CD4-positive, alpha-beta memory T cell (primary cell): ENCODE measurements at regions not wholly inside any gene's neighbourhood (a gene's known extent, or its start where the extent isn't known, plus 50 kb on each side); places are given as distances from the start of the nearest gene placed in this dataset.

Experiments used
- CTCF ChIA-PET: fragments of 350-600 bp; sonication (Branson Sonifier 250); formaldehyde crosslinking; loops from one replicate; lab custom pipeline; 2021; ENCODE audit warnings: inconsistent platforms; ENCODE audit not compliant: partially characterized antibody; lab: Charles Lee
- POLR2A ChIA-PET: fragments of 350-600 bp; sonication (Branson Sonifier 250); formaldehyde crosslinking; loops from one replicate; lab custom pipeline; 2021; ENCODE audit not compliant: partially characterized antibody; lab: Charles Lee
- DNase-seq, 5 donors: peaks; one replicate each; pipeline versions ENCODE4 v3.0.0 to v3.0.0-alpha.2; 2020 to 2022; ENCODE audit warnings: mixed read lengths in 1 of 5
- H3K27ac ChIP-seq: one replicate; pipeline ENCODE4 v1.7.0; 2013; ENCODE audit warnings: low read depth, low read length
- H3K27me3 ChIP-seq: 2 replicates; pipeline ENCODE4 v1.7.0; 2013; ENCODE audit warnings: mild to moderate bottlenecking, low read length, moderate library complexity; ENCODE audit not compliant: insufficient read depth
- H3K36me3 ChIP-seq: 2 replicates; pipeline ENCODE4 v1.7.0; 2013; ENCODE audit warnings: mild to moderate bottlenecking, low read length, moderate library complexity; ENCODE audit not compliant: insufficient read depth
- H3K4me1 ChIP-seq: 2 replicates; pipeline ENCODE4 v1.7.0; 2013; ENCODE audit warnings: mild to moderate bottlenecking, low read length, moderate library complexity; ENCODE audit not compliant: insufficient read depth
- H3K4me3 ChIP-seq, 2 donors: one replicate each; pipeline ENCODE4 v1.7.0; 2013; ENCODE audit warnings: low read length in 2 of 2, mild to moderate bottlenecking in 1 of 2
- H3K9me3 ChIP-seq, 2 donors: one replicate each; pipeline ENCODE4 v1.7.0; 2013; ENCODE audit warnings: low read length in 2 of 2, control low read depth in 1 of 2; ENCODE audit not compliant: control insufficient read depth in 1 of 2
- H3K27ac Mint-ChIP-seq, 7 donors: one replicate each; pipeline ENCODE4 v1.8.0; 2020 to 2021; ENCODE audit warnings: mixed read lengths in 7 of 7, mild to moderate bottlenecking in 6 of 7, inconsistent platforms in 3 of 7, moderate library complexity in 3 of 7
- H3K27me3 Mint-ChIP-seq, 2 donors: one replicate each; pipeline ENCODE4 v1.8.0; 2020 to 2021; ENCODE audit warnings: mixed read lengths in 2 of 2
- H3K36me3 Mint-ChIP-seq, 2 donors: one replicate each; pipeline ENCODE4 v1.8.0; 2020 to 2021; ENCODE audit warnings: mixed read lengths in 2 of 2, inconsistent platforms in 1 of 2, mild to moderate bottlenecking in 1 of 2
- H3K4me1 Mint-ChIP-seq, 4 donors: one replicate each; pipeline ENCODE4 v1.8.0; 2020 to 2021; ENCODE audit warnings: mixed read lengths in 4 of 4, mild to moderate bottlenecking in 1 of 4
- H3K4me3 Mint-ChIP-seq, 8 donors: one replicate each; pipeline ENCODE4 v1.8.0; 2020 to 2021; ENCODE audit warnings: mixed read lengths in 8 of 8, mild to moderate bottlenecking in 7 of 8, moderate library complexity in 6 of 8, inconsistent platforms in 3 of 8
- H3K9me3 Mint-ChIP-seq, 8 donors: one replicate each; pipeline ENCODE4 v1.8.0; 2020 to 2021; ENCODE audit warnings: mixed read lengths in 8 of 8, mild to moderate bottlenecking in 5 of 8, inconsistent platforms in 3 of 8, moderate library complexity in 1 of 8
- intact Hi-C: fragments of 100-400 bp; cut with micrococcal nuclease; formaldehyde crosslinking; loops from one replicate; pipeline ENCODE4 v1.15.1; 2023

DNA sequence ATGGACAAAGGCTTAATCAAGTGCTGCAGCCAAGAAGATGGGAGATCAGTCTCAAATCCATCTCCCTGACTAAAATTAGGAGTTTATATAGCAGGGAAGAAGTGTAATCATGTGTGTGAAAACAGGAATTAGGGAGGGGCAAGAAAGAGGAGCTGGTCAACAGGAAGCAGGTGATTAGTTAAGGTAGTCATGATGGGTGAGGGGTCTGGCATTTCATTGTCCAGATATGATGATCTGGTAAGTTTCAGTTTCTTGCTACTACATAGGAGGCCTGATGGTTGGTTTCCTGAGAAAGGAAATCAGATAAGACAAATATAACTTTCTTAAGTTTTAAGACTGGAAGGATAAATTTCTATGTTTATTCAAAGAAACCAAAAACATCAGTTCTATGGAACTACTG lies 455.6 kb upstream of the GRAMD2B start:
- H3K36me3 Mint-ChIP-seq = no peaks in the 10 kb centered on the region
- POLR2A ChIA-PET = no interaction called here

DNA sequence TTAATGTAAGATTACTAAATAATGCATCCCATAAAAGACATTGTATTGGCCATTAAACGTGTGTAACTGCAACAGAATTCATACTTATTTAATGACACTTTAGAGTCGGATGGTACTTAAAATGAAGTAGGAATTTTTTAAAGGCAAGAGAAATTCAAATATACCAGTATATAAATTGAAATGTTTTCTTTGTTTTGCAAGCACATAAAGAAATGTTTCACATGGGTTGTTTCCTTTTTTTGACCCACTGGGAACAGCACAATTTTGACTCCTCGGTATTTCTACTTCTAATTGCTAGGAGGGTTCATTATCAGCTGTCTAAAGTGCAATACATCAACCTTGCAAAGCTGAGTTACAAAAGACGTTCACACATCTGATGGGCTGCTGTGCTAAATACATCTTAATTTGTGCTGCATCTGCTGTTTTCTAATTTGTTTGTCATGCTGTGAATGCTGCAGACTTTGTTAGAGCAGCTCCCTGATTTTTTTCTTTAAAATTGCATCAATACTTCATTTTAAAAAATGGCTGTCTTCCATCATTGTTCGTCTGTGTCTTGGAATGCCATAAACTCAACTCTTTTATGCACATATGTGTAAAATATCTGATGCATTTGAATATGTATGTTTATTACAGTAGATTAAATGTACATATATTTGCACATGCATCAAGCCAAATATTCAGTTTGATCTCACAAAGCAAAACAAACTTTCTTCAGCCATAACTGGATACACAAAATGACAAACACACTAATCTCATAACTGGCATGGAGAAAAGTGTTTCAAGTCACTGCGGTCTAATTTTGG lies 454.0 kb upstream of the GRAMD2B start:
- Histone ChIP-seq H3K9me3 (no peaks in the 10 kb centered on the region), H3K4me3 (no peak overlapping the region), H3K4me1 (no peaks in the 10 kb centered on the region), H3K27ac (no peak overlapping the region), H3K27me3 (no peaks in the 10 kb centered on the region), H3K36me3 (no peaks in the 10 kb centered on the region)
- Mint-ChIP-seq H3K4me3 (no peak overlapping the region), H3K27me3 (no peaks in the 10 kb centered on the region), H3K27ac (no peak overlapping the region), H3K36me3 (no peaks in the 10 kb centered on the region), H3K9me3 (peaks cover 0 to 8% (median 5%) of the 10 kb centered on the region in 8 donors), H3K4me1 (no peaks in the 10 kb centered on the region)
- ChIA-PET POLR2A (no interaction called here), CTCF (no interaction called here)
- no peak for DNase-seq
- intact Hi-C loops = no loop called here

More for the DNA sequence above, 455.6 kb upstream of the GRAMD2B start:
- H3K27me3 Mint-ChIP-seq = no peaks in the 10 kb centered on the region
- no peak overlapping the region for H3K27ac Mint-ChIP-seq
- Histone ChIP-seq H3K9me3 (no peaks in the 10 kb centered on the region), H3K4me1 (no peaks in the 10 kb centered on the region), H3K27ac (no peak overlapping the region), H3K27me3 (no peaks in the 10 kb centered on the region), H3K36me3 (no peaks in the 10 kb centered on the region), H3K4me3 (no peak overlapping the region)
- no peak overlapping the region for H3K4me3 Mint-ChIP-seq
- intact Hi-C loops = no loop called here
- no peak for DNase-seq
- peaks cover 0 to 7% (median 4%) of the 10 kb centered on the region in 8 donors for H3K9me3 Mint-ChIP-seq
- no peaks in the 10 kb centered on the region for H3K4me1 Mint-ChIP-seq
- CTCF ChIA-PET = no interaction called here

DNA sequence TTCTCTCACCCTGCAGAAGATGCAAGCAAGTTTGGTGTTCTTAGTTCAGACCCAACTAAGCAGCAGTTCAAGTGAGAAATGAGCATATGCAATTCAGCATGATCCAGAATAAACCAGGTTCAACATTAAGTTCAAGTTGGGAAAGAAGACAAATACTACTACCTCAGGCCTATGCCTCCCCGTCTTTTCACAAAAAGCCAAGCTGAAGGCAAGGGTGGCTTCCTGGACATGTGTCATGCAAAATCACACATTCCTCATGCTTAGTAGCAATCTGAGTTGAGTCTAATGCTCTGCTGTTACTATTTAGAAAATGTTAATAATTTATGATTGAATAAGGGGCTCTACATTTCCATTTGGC lies 453.4 kb upstream of the GRAMD2B start:
- Histone ChIP-seq H3K4me3 (no peak overlapping the region), H3K27ac (no peak overlapping the region), H3K9me3 (no peaks in the 10 kb centered on the region), H3K36me3 (no peaks in the 10 kb centered on the region), H3K4me1 (no peaks in the 10 kb centered on the region), H3K27me3 (no peaks in the 10 kb centered on the region)
- H3K36me3 Mint-ChIP-seq = no peaks in the 10 kb centered on the region
- CTCF ChIA-PET = no interaction called here
- H3K9me3 Mint-ChIP-seq = peaks cover 0 to 9% (median 5%) of the 10 kb centered on the region in 8 donors
- no peak overlapping the region for H3K4me3 Mint-ChIP-seq
- intact Hi-C loops = no loop called here
- POLR2A ChIA-PET = no interaction called here
- no peaks in the 10 kb centered on the region for H3K27me3 Mint-ChIP-seq
- DNase-seq = no peak
- H3K27ac Mint-ChIP-seq = no peak overlapping the region
- no peaks in the 10 kb centered on the region for H3K4me1 Mint-ChIP-seq

DNA sequence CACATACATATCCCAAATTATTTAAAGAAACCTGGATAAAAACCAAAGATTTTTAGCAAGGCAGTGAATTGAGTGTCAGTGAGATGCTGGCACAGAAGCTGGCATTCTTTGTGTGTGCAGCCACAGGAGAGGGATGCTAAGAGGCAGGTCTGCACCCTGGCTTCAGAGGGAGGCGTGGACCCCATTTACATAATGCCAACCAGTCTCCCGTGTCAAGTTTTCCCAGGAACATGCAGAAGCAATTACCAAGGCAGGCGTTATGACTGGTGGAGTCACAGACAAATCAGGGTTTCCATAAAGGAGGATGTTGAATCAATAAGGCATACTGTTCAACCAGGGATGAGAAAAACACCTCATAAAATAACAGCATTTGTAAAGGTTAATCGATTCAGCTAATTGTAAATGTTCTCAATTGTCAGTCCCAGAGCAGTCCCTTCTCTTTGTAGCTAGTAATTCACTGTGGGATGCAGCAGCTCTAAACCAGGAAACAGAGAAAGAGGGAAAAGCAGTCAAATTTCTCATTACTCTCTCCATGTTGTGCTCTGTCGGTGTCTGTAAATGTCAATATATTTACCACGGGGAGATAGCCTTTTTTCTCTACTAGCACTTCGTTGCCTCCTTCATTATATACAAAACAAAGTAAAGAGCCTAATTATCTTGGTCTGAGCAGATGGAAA lies 452.4 kb upstream of the GRAMD2B start:
- Mint-ChIP-seq H3K9me3 (peaks cover 0 to 8% (median 5%) of the 10 kb centered on the region in 8 donors), H3K27ac (no peak overlapping the region), H3K4me1 (no peaks in the 10 kb centered on the region), H3K27me3 (no peaks in the 10 kb centered on the region), H3K36me3 (no peaks in the 10 kb centered on the region), H3K4me3 (no peak overlapping the region)
- no peaks in the 10 kb centered on the region for H3K9me3 ChIP-seq
- H3K27me3 ChIP-seq = no peaks in the 10 kb centered on the region
- intact Hi-C loops = no loop called here
- H3K27ac ChIP-seq = no peak overlapping the region
- H3K4me3 ChIP-seq = no peak overlapping the region
- no peaks in the 10 kb centered on the region for H3K36me3 ChIP-seq
- no peak for DNase-seq
- no peaks in the 10 kb centered on the region for H3K4me1 ChIP-seq
- ChIA-PET POLR2A (no interaction called here), CTCF (no interaction called here)

DNA sequence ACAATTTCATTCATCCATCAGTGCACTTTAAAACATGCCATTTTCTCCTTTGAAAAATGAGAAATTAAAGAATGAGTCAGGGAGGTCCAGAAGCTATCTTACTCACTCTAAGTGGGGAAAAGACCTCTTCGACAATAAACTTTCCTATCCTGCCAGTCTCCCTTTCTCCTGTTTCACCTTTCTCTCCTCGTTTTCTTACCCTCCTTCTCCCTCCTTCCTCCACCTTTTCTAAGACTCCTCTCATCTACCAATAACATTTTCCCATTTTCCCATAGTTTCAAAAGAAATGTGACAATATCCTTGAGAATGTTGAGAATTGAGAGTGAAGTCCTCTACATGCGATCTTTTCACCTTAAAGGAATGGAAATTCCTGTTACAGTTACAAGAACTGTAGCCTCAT lies 450.5 kb upstream of the GRAMD2B start:
- Histone ChIP-seq H3K4me1 (no peaks in the 10 kb centered on the region), H3K9me3 (no peaks in the 10 kb centered on the region), H3K4me3 (no peak overlapping the region), H3K36me3 (no peaks in the 10 kb centered on the region), H3K27ac (no peak overlapping the region), H3K27me3 (no peaks in the 10 kb centered on the region)
- ChIA-PET POLR2A (no interaction called here), CTCF (no interaction called here)
- DNase-seq = no peak
- Mint-ChIP-seq H3K4me3 (no peak overlapping the region), H3K9me3 (peaks cover 0 to 5% (median 3%) of the 10 kb centered on the region in 8 donors), H3K36me3 (no peaks in the 10 kb centered on the region), H3K4me1 (no peaks in the 10 kb centered on the region), H3K27ac (no peak overlapping the region), H3K27me3 (no peaks in the 10 kb centered on the region)
- intact Hi-C loops = no loop called here

DNA sequence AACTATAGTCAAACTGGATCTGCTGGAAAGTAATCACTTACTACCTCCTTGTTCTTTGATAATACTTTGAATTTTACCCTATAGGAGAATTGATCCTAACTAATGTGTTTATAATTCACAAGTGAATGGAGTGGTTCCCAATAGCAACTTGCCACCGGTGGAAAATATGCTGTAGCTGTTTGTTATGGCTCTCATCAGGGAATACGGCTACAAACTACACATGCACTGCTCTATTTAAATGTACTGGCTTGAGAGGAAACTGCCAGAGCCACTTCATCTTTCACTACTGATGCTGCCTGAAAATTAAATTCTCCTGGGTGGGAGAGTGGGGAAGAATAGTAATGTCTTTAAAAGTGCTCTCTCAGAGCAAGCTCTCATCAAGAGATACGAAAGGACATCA lies 448.5 kb upstream of the GRAMD2B start:
- intact Hi-C loops = no loop called here
- CTCF ChIA-PET = no interaction called here
- Histone ChIP-seq H3K9me3 (no peaks in the 10 kb centered on the region), H3K27ac (no peak overlapping the region), H3K36me3 (no peaks in the 10 kb centered on the region), H3K4me3 (no peak overlapping the region), H3K27me3 (no peaks in the 10 kb centered on the region), H3K4me1 (no peaks in the 10 kb centered on the region)
- H3K4me1 Mint-ChIP-seq = no peaks in the 10 kb centered on the region
- no peaks in the 10 kb centered on the region for H3K36me3 Mint-ChIP-seq
- no peak overlapping the region for H3K4me3 Mint-ChIP-seq
- H3K9me3 Mint-ChIP-seq = peaks cover 0 to 5% (median 3%) of the 10 kb centered on the region in 8 donors
- POLR2A ChIA-PET = no interaction called here
- no peaks in the 10 kb centered on the region for H3K27me3 Mint-ChIP-seq
- H3K27ac Mint-ChIP-seq = no peak overlapping the region
- no peak for DNase-seq

DNA sequence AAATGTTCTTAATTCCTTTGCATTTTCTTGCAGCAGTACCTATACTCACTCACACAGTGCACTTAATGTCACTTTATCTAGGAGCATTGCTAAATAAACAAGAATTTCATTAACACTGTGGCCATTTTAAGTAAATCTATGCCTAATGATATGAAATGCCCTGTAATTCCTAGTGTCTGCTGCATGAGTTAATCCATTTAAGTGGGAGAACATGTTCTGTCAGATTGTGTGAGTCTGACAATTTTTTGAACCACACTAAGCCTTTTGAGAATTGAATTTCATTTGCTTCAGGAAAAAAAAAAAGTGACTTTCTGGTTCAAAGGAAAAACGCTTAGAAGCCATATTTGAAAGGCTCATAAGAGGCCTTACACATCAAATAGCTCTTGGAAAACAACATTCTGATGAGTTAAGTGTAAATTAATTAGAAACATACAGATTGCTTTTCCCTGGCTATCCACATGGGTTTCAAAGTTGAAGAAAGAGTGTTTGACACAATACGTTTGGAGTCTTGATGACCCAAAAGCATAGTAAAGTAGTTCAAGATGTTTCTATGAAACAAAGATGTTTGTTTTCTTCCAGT lies 446.7 kb upstream of the GRAMD2B start:
- Histone ChIP-seq H3K9me3 (no peaks in the 10 kb centered on the region), H3K36me3 (no peaks in the 10 kb centered on the region), H3K27ac (no peak overlapping the region), H3K4me3 (no peak overlapping the region), H3K4me1 (no peaks in the 10 kb centered on the region), H3K27me3 (no peaks in the 10 kb centered on the region)
- H3K4me1 Mint-ChIP-seq = no peaks in the 10 kb centered on the region
- no peak overlapping the region for H3K27ac Mint-ChIP-seq
- intact Hi-C loops = no loop called here
- H3K36me3 Mint-ChIP-seq = no peaks in the 10 kb centered on the region
- ChIA-PET POLR2A (no interaction called here), CTCF (no interaction called here)
- no peak for DNase-seq
- H3K9me3 Mint-ChIP-seq = peaks cover 0 to 5% (median 1%) of the 10 kb centered on the region in 8 donors
- H3K4me3 Mint-ChIP-seq = no peak overlapping the region
- no peaks in the 10 kb centered on the region for H3K27me3 Mint-ChIP-seq
